DMS53 treated with DMSO at 0.1 percent for 48 hours (cell line): ENCODE measurements at regions not wholly inside any gene's neighbourhood (a gene's known extent, or its start where the extent isn't known, plus 50 kb on each side); places are given as distances from the start of the nearest gene placed in this dataset.

Experiments
- DNase-seq: peaks from one replicate; lab custom pipeline; 2025; ENCODE audit not compliant: unreplicated experiment; lab: John Stamatoyannopoulos, UW

DNA sequence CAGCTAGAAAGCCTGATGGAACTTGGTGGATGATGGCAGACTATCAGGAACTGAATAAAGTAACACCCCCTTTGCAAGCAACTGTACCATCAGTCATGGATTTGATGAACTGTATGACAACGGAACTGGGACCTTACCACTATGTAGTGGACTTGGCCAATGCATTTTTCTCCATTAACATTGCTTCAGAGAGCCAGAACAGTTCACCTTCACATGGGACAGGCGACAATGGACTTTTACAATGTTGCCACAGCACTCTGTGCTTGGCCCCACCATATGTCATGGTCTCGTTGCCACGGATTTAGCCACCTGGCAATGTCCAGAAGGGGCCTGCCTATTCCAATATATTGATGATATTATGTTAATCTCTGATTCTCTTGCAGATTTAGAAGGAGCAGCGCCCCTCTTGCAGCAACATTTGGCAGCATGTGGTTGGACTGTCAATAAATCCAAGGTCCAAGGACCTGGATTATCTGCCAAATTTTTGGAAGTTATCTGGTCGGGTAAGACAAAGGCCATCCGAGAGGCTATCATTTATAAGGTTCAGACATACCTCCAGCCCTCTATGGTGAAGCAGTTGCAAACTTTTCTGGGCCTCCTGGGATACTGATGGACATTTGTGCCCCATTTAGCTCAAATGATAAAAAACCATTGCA, 52.2 kb upstream of the ZC3H15 start:
- DNase-seq: no peak
